ENCODE measurements at regions not wholly inside any gene's neighbourhood (a gene's known extent, or its start where the extent isn't known, plus 50 kb on each side); places are given as distances from the start of the nearest gene placed in this dataset.

DNA sequence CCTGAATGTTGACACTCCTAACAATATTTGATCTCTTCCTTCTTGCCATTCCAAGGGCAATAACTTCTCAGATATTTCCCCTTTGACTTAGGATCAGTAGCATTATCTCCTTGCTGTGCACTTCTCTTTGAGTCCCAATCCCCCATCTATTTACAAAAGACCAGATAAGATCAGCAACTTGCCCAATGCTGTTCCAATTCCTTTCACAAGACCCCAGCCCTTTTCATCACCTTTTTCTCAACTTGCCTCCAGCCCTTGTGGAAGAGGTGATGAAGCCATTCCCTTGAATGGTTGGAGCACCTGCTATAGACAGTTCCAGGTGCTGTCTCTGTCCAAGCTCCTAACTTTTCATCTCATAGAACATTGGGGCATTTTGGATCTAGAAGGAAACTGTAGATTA, 51.1 kb upstream of the ARID5B start:
- H3K79me2 ChIP-seq (ENCODE audit: insufficient read depth, low read length): no peaks in the 10 kb centered on the region
- intact Hi-C loops (cut with micrococcal nuclease): no loop called here
- H3K9me3 ChIP-seq (replicated peaks in 1 of 2; ENCODE audit: control insufficient read depth in 1 of 2, insufficient read depth in 1 of 2, low read length in 2 of 2): no peaks in the 10 kb centered on the region
- H3K4me1 ChIP-seq (ENCODE audit: control insufficient read depth in 1 of 2, insufficient read depth in 2 of 2, low read length in 2 of 2): no peaks in the 10 kb centered on the region
- H4K20me1 ChIP-seq (ENCODE audit: insufficient read depth, low read length): no peaks in the 10 kb centered on the region
- H3K9me3 Mint-ChIP-seq: peaks cover 0 to 3% (median 0%) of the 10 kb centered on the region in 7 donors
- TF ChIP-seq, protein P1, sequence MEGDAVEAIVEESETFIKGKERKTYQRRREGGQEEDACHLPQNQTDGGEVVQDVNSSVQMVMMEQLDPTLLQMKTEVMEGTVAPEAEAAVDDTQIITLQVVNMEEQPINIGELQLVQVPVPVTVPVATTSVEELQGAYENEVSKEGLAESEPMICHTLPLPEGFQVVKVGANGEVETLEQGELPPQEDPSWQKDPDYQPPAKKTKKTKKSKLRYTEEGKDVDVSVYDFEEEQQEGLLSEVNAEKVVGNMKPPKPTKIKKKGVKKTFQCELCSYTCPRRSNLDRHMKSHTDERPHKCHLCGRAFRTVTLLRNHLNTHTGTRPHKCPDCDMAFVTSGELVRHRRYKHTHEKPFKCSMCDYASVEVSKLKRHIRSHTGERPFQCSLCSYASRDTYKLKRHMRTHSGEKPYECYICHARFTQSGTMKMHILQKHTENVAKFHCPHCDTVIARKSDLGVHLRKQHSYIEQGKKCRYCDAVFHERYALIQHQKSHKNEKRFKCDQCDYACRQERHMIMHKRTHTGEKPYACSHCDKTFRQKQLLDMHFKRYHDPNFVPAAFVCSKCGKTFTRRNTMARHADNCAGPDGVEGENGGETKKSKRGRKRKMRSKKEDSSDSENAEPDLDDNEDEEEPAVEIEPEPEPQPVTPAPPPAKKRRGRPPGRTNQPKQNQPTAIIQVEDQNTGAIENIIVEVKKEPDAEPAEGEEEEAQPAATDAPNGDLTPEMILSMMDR (IDR thresholded peaks at IDR 0.05): no peak
- no peak overlapping the region for H2AFZ ChIP-seq (ENCODE audit: insufficient read depth, low read depth, low read length, poor library complexity, severe bottlenecking)
- no peak overlapping the region for H3K4me3 ChIP-seq (replicated peaks in 1 of 3; ENCODE audit: low read depth in 2 of 3, low read length in 3 of 3)
- no peak overlapping the region for H3K27ac ChIP-seq (ENCODE audit: low read depth in 1 of 2, low read length in 2 of 2)
- H3K4me1 Mint-ChIP-seq: no peaks in the 10 kb centered on the region
- no peak overlapping the region for H3K4me3 Mint-ChIP-seq
- no peaks in the 10 kb centered on the region for H3K36me3 ChIP-seq (replicated peaks in 1 of 2; ENCODE audit: control insufficient read depth in 1 of 2, insufficient read depth in 2 of 2, low read length in 2 of 2)
- H3K4me2 ChIP-seq (replicated peaks; ENCODE audit: extremely low read depth, low read length, poor library complexity, severe bottlenecking): no peak overlapping the region
- no peak overlapping the region for H3K27ac Mint-ChIP-seq
- no peaks in the 10 kb centered on the region for H3K27me3 ChIP-seq (ENCODE audit: control insufficient read depth in 2 of 2, insufficient read depth in 2 of 2, low read length in 2 of 2)
- H3K9ac ChIP-seq (ENCODE audit: insufficient read depth, low read length, poor library complexity, severe bottlenecking): no peak overlapping the region
- H3K36me3 Mint-ChIP-seq: no peaks in the 10 kb centered on the region
- no peaks in the 10 kb centered on the region for H3K27me3 Mint-ChIP-seq (ENCODE audit: low read depth in 3 of 3)
- no peak for DNase-seq
